ENCODE measurements at regions not wholly inside any gene's neighbourhood (a gene's known extent, or its start where the extent isn't known, plus 50 kb on each side); places are given as distances from the start of the nearest gene placed in this dataset.

- TF ChIP-seq CTCF (IDR thresholded peaks at IDR 0.05) (no peak), POLR2A (IDR thresholded peaks at IDR 0.05) (no peak), POLR2AphosphoS5 (IDR thresholded peaks at IDR 0.05; ENCODE audit: insufficient read depth in 1 of 2, low read depth in 1 of 2) (no peak)
Observed at GRCh38 chr11:112805658-112806057, 155.6 kb upstream of the NCAM1 start.

All from vagina (tissue), 2 donors.